Muscle of arm (tissue), 1 donor: ENCODE measurements at regions not wholly inside any gene's neighbourhood (a gene's known extent, or its start where the extent isn't known, plus 50 kb on each side); places are given as distances from the start of the nearest gene placed in this dataset.

ENCODE experiments used
- DNase-seq: peaks from one replicate; pipeline ENCODE4 v3.0.0-alpha.2; 2013

DNA sequence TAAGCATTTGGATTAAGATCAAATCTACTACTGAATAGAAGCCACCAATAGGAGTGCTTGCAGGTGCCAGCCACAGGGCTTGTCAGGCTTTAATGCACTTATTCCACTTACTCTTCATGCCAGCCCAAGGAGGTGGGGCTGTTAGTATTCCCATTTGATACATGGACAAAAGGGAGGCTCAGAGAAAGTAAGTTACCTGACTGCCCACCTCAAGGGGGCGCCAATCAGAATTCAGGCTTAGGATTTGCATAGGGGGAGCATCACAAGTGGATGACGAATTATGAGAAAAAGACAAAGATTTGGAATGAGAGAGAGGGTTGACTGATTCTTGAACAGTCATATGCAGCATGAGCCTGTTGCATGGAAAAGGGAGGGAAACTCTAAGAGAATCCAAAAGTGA lies 188.4 kb upstream of the TSHZ2 start:
- DNase-seq, result no peak

DNA sequence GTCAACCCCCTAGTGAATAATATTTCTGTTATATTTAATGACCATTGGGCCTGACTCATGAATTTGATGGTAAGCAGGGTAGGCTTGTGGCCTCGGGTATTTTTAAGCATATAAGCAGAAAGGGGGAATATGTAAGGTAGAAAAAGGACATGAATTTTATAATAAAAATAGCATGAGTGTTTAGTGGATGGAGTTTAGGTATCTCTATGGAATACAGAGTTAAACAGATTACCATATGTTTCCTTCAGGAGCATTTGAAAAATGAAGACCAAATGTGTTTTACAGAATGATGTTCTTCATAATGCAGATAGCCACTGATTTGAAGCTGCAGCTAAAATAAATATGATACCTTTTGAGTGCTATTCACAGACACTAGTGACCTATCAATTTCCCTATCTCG lies 191.7 kb upstream of the TSHZ2 start:
- no peak for DNase-seq

DNA sequence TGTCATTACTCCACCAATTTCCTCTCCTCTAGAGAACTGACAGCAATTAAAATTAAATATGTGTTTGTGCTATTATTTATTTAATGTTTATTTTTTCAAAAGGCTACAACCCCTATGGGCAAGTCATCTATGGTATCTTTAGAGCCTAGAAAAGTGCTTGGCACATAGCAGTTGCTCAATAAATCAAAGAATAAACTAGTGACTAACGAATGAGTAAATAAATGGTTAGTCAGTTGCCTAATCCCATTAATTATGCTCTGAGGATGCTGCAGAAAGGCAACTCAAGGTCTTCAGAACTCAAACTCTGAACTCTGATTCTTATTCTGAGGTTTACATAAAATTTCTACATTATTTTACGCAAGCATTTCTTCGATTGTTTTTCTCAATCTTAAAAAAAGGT lies 193.0 kb upstream of the TSHZ2 start:
- no peak for DNase-seq

DNA sequence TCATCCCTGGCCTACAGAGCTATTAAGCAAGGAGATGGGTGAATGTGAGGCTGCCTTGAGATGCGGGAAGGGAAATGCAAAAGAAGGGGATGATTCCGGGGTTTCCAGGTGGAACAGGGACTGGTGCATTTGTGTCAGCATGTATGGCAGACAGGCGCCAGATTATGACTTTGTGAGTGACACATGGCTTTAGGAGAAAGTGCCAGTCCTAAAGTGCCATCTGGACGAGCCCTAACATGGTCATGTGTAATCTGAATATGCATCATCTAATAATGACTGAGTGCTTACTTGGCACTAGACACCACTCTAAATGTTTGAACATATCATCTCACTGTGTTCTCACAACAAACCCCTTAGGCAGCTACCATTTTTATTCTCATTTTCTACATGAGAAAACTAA lies 195.0 kb upstream of the TSHZ2 start:
- DNase-seq, result no peak

DNA sequence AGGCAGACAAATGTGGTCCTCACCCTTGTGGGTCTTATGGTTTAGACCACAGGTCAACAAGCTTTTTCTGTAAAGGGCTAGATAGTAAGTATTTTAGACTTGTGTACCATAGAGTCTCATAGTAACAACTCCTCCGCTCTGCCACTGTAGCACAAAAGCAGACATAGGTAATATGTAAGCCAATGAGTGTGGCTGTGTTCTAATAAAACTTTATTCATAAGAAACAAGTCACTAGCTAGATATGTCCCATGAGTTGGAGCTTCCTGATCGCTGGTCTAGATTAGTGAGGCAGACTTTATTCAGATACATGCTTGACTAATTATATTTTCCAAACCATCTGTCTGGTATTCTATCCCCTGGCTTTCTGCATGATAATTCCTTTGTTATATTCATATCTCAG lies 196.4 kb upstream of the TSHZ2 start:
- no peak for DNase-seq

DNA sequence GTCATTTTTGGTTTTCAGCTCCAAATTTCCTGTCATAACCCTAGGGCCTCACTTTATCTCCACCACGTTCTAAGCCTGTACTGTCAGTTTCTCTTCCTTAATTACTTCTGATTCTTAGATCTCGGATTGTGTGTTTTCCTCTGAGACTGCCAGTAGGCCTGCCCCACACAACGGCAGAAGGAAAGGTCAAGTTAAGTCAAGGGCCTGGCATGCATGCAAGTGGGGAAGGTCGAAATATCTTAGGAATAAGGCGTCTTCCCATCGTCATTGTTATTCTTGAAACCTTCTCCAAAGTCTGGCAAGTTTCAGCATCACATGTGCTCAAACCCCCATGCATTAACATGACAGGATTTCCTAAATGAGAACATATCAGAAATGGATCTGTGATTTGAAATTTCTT lies 203.5 kb upstream of the TSHZ2 start:
- no peak for DNase-seq

DNA sequence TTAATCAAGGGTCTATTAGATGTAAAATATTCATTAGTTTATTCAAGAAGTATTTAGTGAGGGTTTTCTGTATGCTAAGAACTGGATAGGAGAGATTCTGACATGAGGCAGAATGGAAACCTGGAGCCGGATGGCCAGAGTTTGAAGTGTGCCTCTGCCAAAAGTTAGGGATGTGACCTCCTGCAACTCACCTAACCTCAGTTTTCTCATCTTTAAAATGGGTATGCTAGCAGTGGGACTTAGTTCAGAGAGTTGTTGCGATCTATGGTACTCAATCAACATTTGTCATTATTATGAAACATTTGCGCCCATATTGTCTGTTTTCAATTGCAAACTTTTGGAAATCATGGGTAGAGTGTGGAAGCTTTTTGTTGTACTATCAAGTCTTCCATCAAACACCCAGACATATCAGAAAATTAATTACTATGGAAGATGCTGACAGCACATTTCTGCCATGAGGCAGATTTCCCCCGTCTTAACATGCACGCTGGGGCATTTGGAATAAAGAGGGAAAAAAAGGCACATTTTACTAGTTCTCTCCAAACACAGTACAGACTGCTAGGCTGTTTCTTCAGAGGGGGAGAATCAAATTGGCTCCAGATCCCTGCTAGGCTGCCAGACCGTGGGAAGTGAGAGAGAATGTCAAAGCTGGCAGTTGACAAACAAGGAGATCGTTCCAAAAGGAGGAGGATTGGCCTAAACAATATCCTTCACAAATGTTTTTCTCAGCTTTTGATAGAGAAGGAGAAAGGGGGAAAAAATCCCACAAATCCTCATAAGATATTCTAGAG lies 205.3 kb upstream of the TSHZ2 start:
- no peak for DNase-seq

DNA sequence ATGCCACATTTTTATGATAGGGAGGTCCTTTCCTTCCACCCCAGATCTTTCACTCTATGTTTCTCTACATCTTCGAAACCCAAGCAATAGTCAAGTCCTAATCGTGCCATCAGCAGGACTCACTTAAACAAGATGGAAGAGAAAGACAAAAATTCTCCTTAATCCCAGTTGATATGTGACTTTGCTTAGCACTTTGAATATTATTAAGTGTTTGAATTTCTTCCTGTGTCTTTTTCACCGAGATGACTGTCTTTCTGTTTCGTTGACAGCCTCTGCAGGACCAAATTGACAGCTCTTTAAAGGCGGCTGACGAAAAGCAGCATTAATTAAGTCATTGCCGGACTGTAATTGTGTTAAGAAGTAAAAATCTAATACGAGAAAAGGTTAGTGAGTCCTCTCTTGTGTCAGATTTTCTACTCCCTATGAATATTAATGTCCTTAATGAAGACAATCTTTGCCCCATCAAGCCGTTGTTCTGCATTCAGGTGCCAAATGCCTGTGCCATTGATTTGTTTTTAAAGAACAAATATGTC lies 208.8 kb upstream of the TSHZ2 start:
- DNase-seq, result no peak

DNA sequence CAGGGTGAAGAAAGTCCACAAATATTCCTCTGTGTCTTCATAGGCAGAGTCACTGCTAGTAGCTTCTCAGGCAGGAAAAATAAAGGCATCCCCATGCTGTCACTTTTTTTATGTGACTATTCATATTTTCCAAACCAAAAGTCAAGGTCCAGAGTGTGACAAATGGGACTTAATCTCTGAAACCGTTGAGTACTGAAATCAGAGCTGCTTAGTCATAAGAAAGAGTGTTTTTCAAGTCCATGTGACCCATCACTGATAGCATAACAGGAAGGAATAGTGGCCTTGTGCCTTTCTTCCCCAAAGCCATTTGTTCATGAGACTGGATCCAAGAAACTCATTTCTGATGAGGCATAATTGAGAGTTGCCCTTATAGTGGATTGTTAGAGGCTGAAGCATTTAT lies 210.3 kb upstream of the TSHZ2 start:
- no peak for DNase-seq

DNA sequence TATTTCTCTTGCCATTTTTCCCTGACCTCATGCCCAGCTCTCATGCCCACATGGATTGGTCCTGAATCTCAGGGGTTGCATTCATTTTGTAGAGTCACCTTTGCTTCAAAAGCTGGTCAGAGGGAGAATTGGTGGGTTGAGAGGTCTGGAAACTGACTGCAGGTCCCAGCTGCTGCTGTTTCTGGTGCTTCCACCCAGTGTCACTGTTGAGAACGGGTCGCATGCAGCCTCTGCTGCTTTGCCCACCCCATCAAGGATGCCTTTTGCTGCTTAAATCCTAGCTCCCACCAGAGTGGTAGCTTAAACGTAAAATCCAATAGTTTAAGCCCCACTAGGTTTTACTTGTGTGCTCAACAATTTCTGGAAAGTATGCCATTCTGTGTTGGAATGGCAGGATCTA lies 211.4 kb upstream of the TSHZ2 start:
- no peak for DNase-seq

DNA sequence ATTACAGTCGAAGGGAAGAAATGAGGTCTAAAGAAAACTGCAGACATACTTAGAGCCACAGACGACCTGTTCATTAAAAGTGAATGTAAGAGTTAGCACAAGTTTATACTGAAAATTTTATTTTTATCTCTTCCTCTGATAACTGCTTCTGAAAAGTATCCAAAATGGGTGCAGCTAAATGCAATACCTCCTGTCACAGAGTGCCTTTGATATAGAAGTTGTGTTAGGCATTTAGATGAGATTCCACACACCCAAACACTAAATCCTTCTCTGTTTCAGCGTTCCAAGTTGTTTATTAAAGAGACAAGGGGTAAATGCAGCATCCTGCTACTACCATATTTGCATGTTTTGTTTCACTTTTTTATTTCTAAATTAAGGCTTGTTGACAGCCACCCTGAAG lies 214.7 kb upstream of the TSHZ2 start:
- no peak for DNase-seq

DNA sequence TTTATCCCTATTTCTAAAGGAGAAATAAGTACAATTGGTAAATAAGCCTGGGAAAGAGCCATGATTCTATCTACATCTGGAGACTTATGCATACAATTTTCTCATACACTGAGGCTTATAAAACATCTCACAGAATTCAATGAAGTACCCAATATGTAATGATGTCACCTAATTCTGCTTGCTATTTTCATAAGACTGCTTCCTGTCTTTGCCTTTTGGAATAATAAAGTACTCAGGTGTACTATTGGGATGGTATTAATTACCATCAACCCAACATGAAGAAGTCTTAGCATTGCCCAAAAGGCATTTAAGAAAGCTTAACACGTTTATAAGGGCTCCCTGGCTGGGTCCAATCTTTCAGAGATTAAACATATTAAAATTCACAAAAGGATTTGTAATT lies 216.4 kb upstream of the TSHZ2 start:
- no peak for DNase-seq

DNA sequence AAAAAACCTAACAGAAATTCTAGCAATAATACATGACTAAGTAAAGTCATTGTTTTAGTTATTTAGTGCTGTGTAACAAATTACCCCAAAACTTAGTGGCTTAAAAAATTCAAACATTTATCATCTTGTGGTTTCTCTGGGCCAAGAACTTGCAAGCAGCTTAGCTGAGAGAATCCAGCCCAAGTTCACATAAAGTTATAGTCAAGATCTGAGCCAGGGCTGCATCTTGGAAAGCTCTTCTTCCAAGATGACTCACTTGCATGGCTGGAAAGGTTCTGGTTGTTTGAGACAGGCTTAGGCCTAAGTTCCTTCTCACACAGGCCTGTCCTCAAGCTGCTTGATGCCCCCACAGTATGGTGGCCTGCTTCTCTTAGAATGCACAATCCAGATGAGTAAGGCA lies 217.8 kb upstream of the TSHZ2 start:
- DNase-seq, result no peak

DNA sequence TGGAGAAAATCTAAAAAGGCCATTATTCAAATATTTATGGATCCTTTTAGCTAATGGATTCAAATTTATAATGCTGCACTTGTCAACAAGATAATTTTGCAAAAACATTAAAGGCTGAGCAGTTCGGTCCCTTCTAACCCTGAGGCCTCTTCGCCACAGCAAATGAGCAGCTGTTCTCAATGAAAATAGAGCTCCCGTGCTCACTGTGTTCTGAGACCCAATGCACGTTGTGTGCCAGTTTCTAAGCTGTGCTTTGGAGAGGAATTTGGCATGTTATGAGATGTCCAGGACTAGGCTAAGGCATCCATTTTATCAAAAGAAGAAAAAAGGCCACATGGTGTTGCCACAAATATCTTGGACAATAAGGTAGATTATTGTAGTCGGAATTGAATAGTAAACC lies 220.1 kb upstream of the TSHZ2 start:
- no peak for DNase-seq

DNA sequence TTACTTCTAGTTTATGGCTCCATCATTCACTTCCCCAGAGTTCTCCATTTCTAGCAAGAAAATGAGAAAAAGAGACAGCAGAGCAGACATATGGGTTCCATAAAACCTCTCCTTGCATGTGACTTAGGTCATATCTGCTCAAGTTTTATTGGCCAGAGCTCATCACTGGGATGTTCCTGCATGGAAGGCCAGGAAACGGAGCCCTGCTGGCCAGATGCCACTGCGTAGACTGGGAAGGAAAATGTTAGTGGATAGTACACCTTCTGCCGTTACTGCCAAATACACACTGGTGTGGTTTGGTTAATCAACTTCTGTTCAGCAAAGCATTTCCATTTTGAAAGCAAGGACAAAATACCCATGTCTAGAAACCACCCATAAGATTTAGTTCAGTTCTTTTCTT lies 220.6 kb upstream of the TSHZ2 start:
- DNase-seq, result peak; percentile 41

DNA sequence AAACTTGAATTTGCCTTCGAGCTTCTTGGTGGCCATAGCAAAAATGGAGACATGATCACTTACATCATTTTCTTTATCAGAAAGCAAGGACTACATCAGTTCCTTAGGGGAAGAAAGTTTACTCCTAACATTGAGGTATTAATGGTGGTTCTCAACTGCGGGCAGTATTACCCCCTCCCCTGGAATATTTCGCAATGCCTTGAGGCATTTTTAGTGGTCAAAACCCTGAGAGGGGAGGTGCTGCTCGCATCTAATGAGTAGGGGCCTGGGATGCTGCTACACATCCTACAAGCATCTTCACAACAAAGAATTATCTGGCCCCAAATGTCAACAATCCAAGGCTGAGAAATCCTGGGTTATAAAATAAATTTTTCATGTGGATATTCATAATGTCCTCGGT lies 222.2 kb upstream of the TSHZ2 start:
- no peak for DNase-seq

DNA sequence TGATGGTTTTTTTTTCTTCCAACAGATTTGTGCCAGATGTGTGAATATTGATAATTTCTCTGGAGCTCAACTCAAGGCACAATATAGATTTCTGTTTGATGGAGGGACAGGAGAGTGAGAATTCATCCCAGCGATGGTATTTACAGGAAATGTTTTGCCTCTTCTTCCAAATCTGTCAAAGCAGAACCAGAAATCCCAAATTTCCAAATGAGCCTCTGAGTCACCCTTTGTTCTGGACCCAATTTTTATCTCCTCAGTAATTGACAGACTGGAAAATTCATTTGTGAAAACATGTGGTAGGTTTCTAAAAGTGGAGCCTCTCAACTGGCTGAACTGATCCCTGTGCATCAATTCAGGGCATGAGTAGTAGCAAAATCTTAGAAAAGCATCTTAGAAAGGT lies 223.2 kb upstream of the TSHZ2 start:
- peak; percentile 52 for DNase-seq

DNA sequence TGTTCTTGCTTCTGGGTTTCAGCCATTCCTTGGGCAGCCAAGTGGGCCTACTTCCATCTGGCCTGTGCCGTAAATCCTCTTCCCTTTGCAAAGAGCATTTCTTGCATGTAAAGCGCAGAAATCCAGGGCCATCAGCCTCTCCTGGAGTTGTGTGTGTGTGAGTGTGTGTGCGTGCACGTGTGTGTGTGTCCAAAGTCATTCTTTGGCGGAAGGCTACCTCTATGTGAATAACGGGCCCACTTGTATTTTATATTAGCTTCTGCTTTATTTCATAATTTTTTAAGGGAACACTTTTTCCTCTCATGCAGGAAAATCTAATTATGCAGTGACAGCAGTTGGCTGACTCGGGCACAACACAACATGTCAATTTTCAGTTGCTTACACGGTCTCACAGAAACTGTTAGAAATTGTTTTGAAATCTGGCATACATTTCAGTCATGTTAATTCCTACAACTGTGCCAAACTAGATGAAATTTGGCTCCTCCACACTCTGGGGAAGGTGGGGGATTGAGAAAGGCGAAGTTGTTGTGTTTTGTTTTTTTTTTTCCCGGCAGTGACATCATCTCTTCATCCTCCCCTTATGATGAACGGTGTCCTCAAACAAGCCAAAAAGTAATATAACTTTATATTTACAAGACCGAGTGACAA lies 223.7 kb upstream of the TSHZ2 start:
- peak; percentile 77 for DNase-seq

DNA sequence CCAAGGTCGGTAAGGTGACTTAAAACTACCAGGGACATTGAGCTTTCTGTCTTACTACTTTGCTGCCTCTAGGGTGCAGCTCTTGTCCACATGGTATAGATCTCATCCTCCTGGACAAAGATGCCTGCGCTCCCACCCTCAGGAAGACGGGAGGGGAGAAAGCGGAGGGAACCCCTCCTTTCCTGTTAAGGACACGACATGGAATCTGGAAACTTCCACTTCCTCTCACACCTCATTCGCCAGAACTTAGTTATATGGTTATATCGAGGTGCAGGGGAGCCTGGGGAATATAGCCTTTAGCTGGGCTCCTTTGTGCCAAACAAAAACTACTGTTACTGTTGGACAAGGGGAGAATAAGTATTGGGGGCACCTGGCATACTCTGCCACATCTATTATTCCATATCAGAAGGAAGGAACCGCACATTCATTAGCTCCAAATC lies 224.3 kb upstream of the TSHZ2 start:
- peak; percentile 78 for DNase-seq

DNA sequence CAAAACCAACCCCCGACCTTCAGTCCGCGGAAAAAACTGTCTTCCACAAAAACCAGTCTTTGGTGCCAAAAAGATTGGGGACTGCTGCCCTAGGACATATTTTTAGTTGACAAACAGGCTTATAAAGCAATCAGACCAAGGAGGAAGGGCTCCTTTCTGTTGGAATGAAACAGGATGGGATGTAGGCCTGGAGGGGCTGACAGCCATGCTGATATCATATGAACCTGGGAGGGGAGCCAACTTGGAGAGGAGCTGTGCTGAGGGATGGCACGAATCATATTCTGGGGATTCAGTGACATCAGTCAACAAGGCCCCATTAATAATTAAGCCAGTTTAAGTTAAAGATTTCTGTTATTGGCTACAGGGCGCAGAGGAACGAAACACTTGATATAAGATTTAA lies 225.4 kb upstream of the TSHZ2 start:
- DNase-seq, result peak; percentile 31

DNA sequence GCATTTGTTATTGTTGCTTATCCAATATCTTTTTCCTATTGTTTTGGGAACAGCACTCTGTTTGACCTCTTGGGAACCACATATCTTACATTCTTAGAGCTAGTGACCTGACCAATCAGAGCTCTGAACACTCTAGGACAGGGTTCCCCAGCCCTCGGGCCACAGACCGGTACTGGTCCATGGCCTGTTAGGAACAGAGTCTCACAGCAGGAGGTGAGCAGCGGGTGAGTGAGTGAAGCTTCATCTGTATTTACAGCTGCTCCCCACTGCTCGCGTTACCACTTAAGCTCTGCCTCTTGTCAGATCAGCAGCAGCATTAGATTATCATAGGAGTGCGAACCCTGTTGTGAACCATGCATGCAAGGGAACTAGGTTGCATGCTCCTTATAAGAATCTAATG lies 226.0 kb upstream of the TSHZ2 start:
- DNase-seq, result no peak

DNA sequence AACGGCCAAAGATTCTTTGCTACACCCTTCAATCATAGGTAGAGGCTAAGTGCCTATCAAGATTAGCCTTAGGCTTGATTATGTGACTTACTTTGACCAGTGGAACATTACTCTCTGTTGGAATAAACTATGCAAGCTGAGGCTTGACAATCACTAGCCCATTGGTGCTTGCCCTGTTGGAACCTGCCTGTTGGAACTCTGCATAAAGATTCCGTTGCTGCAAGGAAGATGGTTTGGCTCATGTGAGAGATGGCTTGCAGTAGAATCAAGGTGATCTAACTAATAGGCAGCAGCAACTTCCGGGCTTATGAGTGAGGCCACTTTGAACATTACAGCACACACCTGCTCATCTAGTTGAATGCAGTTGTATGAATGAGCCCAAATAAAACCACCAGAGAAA lies 227.7 kb upstream of the TSHZ2 start:
- no peak for DNase-seq

DNA sequence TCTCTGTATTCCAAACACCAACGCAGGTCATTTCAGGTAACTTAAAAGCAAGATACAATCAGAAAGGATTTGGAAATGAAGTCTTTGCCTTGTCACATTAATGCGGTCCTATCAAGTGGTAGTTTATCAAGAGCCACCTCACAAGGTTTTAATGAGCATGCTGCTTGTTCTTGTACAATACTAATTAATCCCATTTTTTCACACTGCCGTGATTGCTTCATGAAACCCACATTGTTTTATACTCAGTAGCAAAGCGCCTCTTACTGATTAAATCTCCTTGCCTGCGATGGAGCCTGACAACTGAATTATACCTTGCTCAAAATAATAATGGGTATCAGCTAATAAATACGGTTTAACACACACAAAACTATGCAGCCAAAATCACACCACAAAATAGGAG lies 234.1 kb upstream of the TSHZ2 start:
- DNase-seq, result no peak

DNA sequence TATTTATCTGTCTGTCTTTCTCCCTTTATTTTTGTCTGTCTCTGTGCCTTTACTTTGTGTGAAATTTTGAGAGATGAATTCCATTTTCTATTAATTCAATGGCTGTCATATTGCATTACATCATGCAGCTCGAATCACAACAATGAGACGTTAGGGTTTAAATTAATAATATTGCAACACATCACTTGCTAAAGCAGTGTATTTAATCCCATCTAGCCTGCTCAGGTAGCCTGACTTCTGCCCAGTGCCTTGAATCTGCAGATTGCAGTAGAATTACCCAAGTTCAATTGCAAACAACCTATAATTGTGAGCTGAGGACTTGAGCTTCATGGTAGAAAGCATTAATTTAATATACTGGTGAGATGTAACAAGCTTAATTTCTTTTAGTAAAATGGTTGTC lies 235.7 kb upstream of the TSHZ2 start:
- no peak for DNase-seq
